Endodermal cell (in vitro differentiated cells): ENCODE measurements at regions not wholly inside any gene's neighbourhood (a gene's known extent, or its start where the extent isn't known, plus 50 kb on each side); places are given as distances from the start of the nearest gene placed in this dataset.

ENCODE experiments used
- DNase-seq: peaks from one replicate; pipeline ENCODE4 v3.0.0-alpha.2; 2017
- H3K27ac ChIP-seq: 2 replicates; pipeline ENCODE4 v1.5.1; 2013; ENCODE audit warnings: mild to moderate bottlenecking, low read depth, low read length, moderate library complexity
- H3K27me3 ChIP-seq: 2 replicates; pipeline ENCODE4 v1.6.1; 2013; ENCODE audit warnings: mild to moderate bottlenecking, low read length, moderate library complexity; ENCODE audit not compliant: insufficient read depth, control insufficient read depth, poor library complexity, severe bottlenecking
- H3K36me3 ChIP-seq: 2 replicates; pipeline ENCODE4 v1.7.0; 2013; ENCODE audit warnings: mild to moderate bottlenecking, low read length, moderate library complexity; ENCODE audit not compliant: control insufficient read depth, insufficient read depth
- H3K4me1 ChIP-seq: one replicate; pipeline ENCODE4 v1.7.0; 2013; ENCODE audit warnings: low read length; ENCODE audit not compliant: control insufficient read depth, insufficient read depth
- H3K4me3 ChIP-seq: 2 replicates; pipeline ENCODE4 v1.5.1; 2013; ENCODE audit warnings: mild to moderate bottlenecking, low read length, moderate library complexity
- H3K9ac ChIP-seq: 2 replicates; pipeline ENCODE4 v1.6.1; 2013; ENCODE audit warnings: mild to moderate bottlenecking, low read length, moderate library complexity; ENCODE audit not compliant: poor library complexity, severe bottlenecking; ENCODE audit errors: extremely low read depth
- H3K9me3 ChIP-seq: 2 replicates; pipeline ENCODE4 v1.6.1; 2013; ENCODE audit warnings: mild to moderate bottlenecking, low read length, moderate library complexity; ENCODE audit not compliant: control insufficient read depth
- H3K27ac Mint-ChIP-seq: 2 replicates; pipeline ENCODE4 v1.8.0; 2020; ENCODE audit warnings: mixed read lengths
- H3K27me3 Mint-ChIP-seq: 2 replicates; pipeline ENCODE4 v1.8.0; 2021; ENCODE audit warnings: mild to moderate bottlenecking, mixed read lengths; ENCODE audit not compliant: insufficient read depth
- H3K36me3 Mint-ChIP-seq: 2 replicates; pipeline ENCODE4 v1.8.0; 2020; ENCODE audit warnings: low read depth, mixed read lengths
- H3K4me1 Mint-ChIP-seq: 2 replicates; pipeline ENCODE4 v1.8.0; 2020; ENCODE audit warnings: mixed read lengths
- H3K4me3 Mint-ChIP-seq: 2 replicates; pipeline ENCODE4 v1.8.0; 2020; ENCODE audit warnings: mild to moderate bottlenecking, moderate library complexity, mixed read lengths
- H3K9me3 Mint-ChIP-seq: 2 replicates; pipeline ENCODE4 v1.8.0; 2020; ENCODE audit warnings: mild to moderate bottlenecking, mixed read lengths
- WGBS, 2 experiments: methylation state at CpG; one replicate each; pipeline versions ENCODE4 v1.1.5 to v1.1.7; 2013; ENCODE audit warnings: missing lambda C conversion rate in 2 of 2, mixed read lengths in 1 of 2; ENCODE audit not compliant: insufficient coverage in 1 of 2, insufficient read length in 1 of 2; 5-methylcytosine and 5-hydroxymethylcytosine counted together
- TF ChIP-seq, protein P1 (sequence below): fragments of 200-600 bp; sonication (generic); conservative IDR thresholded peaks from 2 replicates; pipeline ENCODE4 v1.5.0; 2021; ENCODE audit warnings: antibody characterized with exemption, mild to moderate bottlenecking

DNA sequence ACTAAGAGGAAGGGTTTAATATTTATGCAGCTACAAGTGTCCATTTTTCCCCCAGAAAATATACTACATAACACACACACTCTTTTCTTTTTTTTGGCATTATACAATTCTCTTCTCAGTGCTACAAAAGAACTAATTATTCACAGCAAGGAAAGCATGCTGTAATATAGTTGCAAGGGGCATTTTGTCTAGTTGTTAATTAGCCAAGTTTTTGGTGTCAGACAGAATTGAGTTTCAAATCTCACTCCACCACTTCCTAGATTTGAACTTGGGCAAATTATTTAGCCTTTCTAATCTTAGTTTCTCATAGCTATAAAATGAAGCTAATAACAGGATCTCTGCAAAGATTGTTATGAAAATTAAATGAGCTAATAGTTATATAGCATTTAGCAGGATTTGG lies 60.0 kb upstream of the VTCN1 start:
- H3K27ac Mint-ChIP-seq, result no peak overlapping the region
- H3K9me3 Mint-ChIP-seq, result peaks cover 18% of the 10 kb centered on the region
- Histone ChIP-seq H3K27ac (no peak overlapping the region), H3K9ac (no peak overlapping the region), H3K27me3 (no peaks in the 10 kb centered on the region), H3K4me1 (peaks cover 3% of the 10 kb centered on the region), H3K4me3 (peak overlapping the region; percentile 54), H3K9me3 (peaks cover 17% of the 10 kb centered on the region), H3K36me3 (no peaks in the 10 kb centered on the region)
- H3K27me3 Mint-ChIP-seq, result no peaks in the 10 kb centered on the region
- no peak overlapping the region for H3K4me3 Mint-ChIP-seq
- peaks cover 6% of the 10 kb centered on the region for H3K36me3 Mint-ChIP-seq
- TF ChIP-seq, protein P1, sequence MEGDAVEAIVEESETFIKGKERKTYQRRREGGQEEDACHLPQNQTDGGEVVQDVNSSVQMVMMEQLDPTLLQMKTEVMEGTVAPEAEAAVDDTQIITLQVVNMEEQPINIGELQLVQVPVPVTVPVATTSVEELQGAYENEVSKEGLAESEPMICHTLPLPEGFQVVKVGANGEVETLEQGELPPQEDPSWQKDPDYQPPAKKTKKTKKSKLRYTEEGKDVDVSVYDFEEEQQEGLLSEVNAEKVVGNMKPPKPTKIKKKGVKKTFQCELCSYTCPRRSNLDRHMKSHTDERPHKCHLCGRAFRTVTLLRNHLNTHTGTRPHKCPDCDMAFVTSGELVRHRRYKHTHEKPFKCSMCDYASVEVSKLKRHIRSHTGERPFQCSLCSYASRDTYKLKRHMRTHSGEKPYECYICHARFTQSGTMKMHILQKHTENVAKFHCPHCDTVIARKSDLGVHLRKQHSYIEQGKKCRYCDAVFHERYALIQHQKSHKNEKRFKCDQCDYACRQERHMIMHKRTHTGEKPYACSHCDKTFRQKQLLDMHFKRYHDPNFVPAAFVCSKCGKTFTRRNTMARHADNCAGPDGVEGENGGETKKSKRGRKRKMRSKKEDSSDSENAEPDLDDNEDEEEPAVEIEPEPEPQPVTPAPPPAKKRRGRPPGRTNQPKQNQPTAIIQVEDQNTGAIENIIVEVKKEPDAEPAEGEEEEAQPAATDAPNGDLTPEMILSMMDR, result no peak
- peaks cover 49% of the 10 kb centered on the region for H3K4me1 Mint-ChIP-seq
- no peak for DNase-seq

DNA sequence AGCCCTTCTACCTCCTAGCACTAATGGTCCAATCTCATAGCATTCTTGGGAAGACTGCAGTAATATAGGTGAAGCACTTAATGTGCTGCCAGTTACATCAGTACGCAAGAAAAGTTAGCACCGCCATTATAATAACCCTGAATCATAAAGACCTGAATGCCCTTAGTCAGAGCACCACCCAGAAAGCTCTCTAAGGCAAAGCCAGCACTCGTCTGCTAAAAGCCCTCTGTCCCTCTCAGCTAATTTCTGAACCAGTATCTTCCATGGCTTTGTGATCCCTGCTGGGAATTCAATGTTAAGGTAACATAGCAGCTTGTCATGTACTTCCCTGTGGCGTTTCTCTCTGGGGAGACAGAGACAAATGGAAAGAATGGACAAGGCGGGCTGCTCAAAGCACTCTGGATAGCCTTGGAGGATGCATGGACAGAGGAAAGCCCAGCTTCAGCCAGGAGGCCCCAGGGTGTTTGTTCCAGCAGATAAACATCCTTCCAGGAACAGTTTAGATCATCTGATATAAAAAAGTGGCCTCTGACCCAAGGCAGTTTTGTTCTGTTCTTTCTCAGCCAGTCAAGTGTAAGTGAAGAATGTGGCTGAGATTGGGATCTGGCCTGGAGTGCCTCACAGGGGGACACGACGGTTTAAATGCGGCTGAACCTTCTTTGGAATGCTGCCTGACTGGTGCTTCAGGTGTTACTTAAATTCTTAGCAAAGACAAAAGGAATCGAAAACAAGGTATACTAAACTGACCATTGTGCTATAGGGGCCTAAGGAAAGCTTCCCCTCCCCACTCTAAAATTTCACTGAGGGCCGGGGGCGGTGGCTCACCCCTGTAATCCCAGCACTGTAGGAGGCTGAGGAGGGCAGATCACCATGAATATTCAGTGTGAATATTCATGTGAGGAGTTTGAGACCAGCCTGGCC lies 58.1 kb upstream of the VTCN1 start:
- no peak overlapping the region for H3K27ac ChIP-seq
- H3K4me3 Mint-ChIP-seq, result no peak overlapping the region
- 60 to 71% methylated on average over 3 to 10 of the region's 11 CpGs for WGBS, 2 experiments

DNA sequence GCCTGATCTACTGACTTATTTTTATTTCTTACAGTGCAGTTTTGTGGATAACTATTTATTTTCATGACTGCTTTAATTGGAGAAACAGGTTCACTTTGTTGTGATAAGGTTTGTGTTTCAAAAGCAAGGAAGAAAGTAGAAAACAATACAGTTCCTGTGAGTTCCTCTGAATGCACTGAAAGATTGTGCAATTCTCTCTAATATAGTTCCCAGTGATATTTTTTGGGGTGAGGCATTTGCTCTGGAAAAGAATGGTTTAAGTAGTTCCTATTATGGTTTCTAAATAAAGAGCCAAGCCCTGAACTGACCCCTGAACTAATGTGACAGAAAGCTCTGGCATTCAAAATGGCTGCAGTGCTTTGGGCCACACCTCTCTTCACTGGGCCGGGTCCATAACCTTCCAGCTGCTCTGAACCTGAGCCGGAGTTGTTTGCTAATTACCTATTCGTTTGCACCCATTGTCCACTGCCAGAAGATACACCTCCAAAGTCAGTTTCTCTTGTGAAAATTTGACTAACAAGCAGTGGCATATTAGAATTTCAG lies 56.6 kb upstream of the VTCN1 start:
- Histone ChIP-seq H3K9ac (no peak overlapping the region), H3K4me3 (no peak overlapping the region), H3K9me3 (peaks cover 3% of the 10 kb centered on the region), H3K27me3 (no peaks in the 10 kb centered on the region), H3K27ac (no peak overlapping the region), H3K36me3 (no peaks in the 10 kb centered on the region), H3K4me1 (peaks cover 3% of the 10 kb centered on the region)
- TF ChIP-seq, protein P1, result no peak
- H3K27ac Mint-ChIP-seq, result peak overlapping the region; percentile 58
- no peaks in the 10 kb centered on the region for H3K36me3 Mint-ChIP-seq
- WGBS, 2 experiments, result 94 to 100% methylated on average over 3 of the region's 3 CpGs
- no peak overlapping the region for H3K4me3 Mint-ChIP-seq
- peaks cover 49% of the 10 kb centered on the region for H3K4me1 Mint-ChIP-seq
- H3K9me3 Mint-ChIP-seq, result peaks cover 3% of the 10 kb centered on the region
- H3K27me3 Mint-ChIP-seq, result no peaks in the 10 kb centered on the region
- no peak for DNase-seq

More for the DNA sequence above, 58.1 kb upstream of the VTCN1 start:
- peak; percentile 91 for DNase-seq
- no peaks in the 10 kb centered on the region for H3K27me3 ChIP-seq
- H3K27ac Mint-ChIP-seq, result peak overlapping the region; percentile 93
- H3K4me1 Mint-ChIP-seq, result peaks cover 49% of the 10 kb centered on the region
- H3K36me3 ChIP-seq, result no peaks in the 10 kb centered on the region
- H3K9ac ChIP-seq, result peak overlapping the region; percentile 20
- peaks cover 3% of the 10 kb centered on the region for H3K4me1 ChIP-seq
- no peak overlapping the region for H3K4me3 ChIP-seq
- peaks cover 6% of the 10 kb centered on the region for H3K36me3 Mint-ChIP-seq
- H3K9me3 Mint-ChIP-seq, result peaks cover 17% of the 10 kb centered on the region
- H3K27me3 Mint-ChIP-seq, result no peaks in the 10 kb centered on the region
- peaks cover 17% of the 10 kb centered on the region for H3K9me3 ChIP-seq
- TF ChIP-seq, protein P1, result no peak
